ENCODE measurements at regions not wholly inside any gene's neighbourhood (a gene's known extent, or its start where the extent isn't known, plus 50 kb on each side); places are given as distances from the start of the nearest gene placed in this dataset.

- no peak for TF ChIP-seq POLR2A (IDR thresholded peaks at IDR 0.05)
- intact Hi-C loops (cut with DNase I), result no loop called here
- Histone ChIP-seq H3K9me3 (peaks cover 0 to 13% (median 0%) of the 10 kb centered on the region in 12 donors), H3K4me3 (no peak overlapping the region), H3K4me1 (no peaks in the 10 kb centered on the region), H3K27ac (no peak overlapping the region), H3K36me3 (no peaks in the 10 kb centered on the region), H3K27me3 (no peaks in the 10 kb centered on the region)
- 88 to 92% (median 89%) methylated on average over 3 of the region's 3 CpGs for WGBS, 4 donors
- DNase-seq, result no peak
- no peak for ATAC-seq
Observed at GRCh38 chr13:69010789-69011188, 1096.8 kb upstream of the ATXN8OS start.

- intact Hi-C loops (cut with DNase I), result no loop called here
- Histone ChIP-seq H3K36me3 (no peaks in the 10 kb centered on the region), H3K4me3 (no peak overlapping the region), H3K4me1 (no peaks in the 10 kb centered on the region), H3K9me3 (peaks cover 0 to 11% (median 0%) of the 10 kb centered on the region in 12 donors), H3K27me3 (no peaks in the 10 kb centered on the region), H3K27ac (no peak overlapping the region)
- ATAC-seq (no peak), DNase-seq (no peak)
- 75 to 81% (median 78%) methylated on average over 5 of the region's 5 CpGs for WGBS, 4 donors
- TF ChIP-seq CTCF (IDR thresholded peaks at IDR 0.05), result no peak
- TF ChIP-seq POLR2A (IDR thresholded peaks at IDR 0.05), result no peak
Observed at GRCh38 chr13:69008499-69008898, 1099.1 kb upstream of the ATXN8OS start.

- 60 to 88% (median 78%) methylated on average over 1 of the region's 1 CpG for WGBS, 4 donors
- H3K4me3 ChIP-seq, result no peak overlapping the region
- H3K36me3 ChIP-seq, result no peaks in the 10 kb centered on the region
- TF ChIP-seq POLR2A (IDR thresholded peaks at IDR 0.05), result no peak
- TF ChIP-seq CTCF (IDR thresholded peaks at IDR 0.05), result no peak
- intact Hi-C loops (cut with DNase I), result no loop called here
- H3K9me3 ChIP-seq, result peaks cover 0 to 32% (median 13%) of the 10 kb centered on the region in 12 donors
- DNase-seq (no peak), ATAC-seq (no peak)
- no peaks in the 10 kb centered on the region for H3K4me1 ChIP-seq
- H3K27ac ChIP-seq, result no peak overlapping the region
- H3K27me3 ChIP-seq, result no peaks in the 10 kb centered on the region
Observed at GRCh38 chr13:68998056-68998455, 1109.6 kb upstream of the ATXN8OS start.

GRCh38 chr13:68996668-68997025 is 1111.0 kb upstream of the ATXN8OS start:
- intact Hi-C loops (cut with DNase I), result no loop called here
- TF ChIP-seq POLR2A (IDR thresholded peaks at IDR 0.05), result no peak
- TF ChIP-seq CTCF (IDR thresholded peaks at IDR 0.05), result no peak
- no peak overlapping the region for H3K4me3 ChIP-seq
- ATAC-seq (no peak), DNase-seq (no peak)
- H3K27me3 ChIP-seq, result no peaks in the 10 kb centered on the region
- peaks cover 0 to 20% (median 5%) of the 10 kb centered on the region in 12 donors for H3K9me3 ChIP-seq
- H3K27ac ChIP-seq, result no peak overlapping the region
- H3K4me1 ChIP-seq, result no peaks in the 10 kb centered on the region
- H3K36me3 ChIP-seq, result no peaks in the 10 kb centered on the region

GRCh38 chr13:68995972-68996667 is 1111.5 kb upstream of the ATXN8OS start:
- 60 to 72% (median 64%) methylated on average over 3 of the region's 3 CpGs for WGBS, 4 donors
- Histone ChIP-seq H3K4me1 (no peaks in the 10 kb centered on the region), H3K4me3 (no peak overlapping the region), H3K27ac (no peak overlapping the region), H3K9me3 (peaks cover 0 to 14% (median under 1%) of the 10 kb centered on the region in 12 donors), H3K36me3 (no peaks in the 10 kb centered on the region), H3K27me3 (no peaks in the 10 kb centered on the region)
- no peak for DNase-seq
- ATAC-seq, result no peak
- TF ChIP-seq POLR2A (IDR thresholded peaks at IDR 0.05) (no peak), CTCF (IDR thresholded peaks at IDR 0.05) (no peak)
- intact Hi-C loops (cut with DNase I), result no loop called here

All from heart left ventricle (tissue), 16 donors.